ENCODE measurements at regions not wholly inside any gene's neighbourhood (a gene's known extent, or its start where the extent isn't known, plus 50 kb on each side); places are given as distances from the start of the nearest gene placed in this dataset.
A peak's percentile ranks its signal among the peaks of the same experiment; 100 is the strongest.

DNA sequence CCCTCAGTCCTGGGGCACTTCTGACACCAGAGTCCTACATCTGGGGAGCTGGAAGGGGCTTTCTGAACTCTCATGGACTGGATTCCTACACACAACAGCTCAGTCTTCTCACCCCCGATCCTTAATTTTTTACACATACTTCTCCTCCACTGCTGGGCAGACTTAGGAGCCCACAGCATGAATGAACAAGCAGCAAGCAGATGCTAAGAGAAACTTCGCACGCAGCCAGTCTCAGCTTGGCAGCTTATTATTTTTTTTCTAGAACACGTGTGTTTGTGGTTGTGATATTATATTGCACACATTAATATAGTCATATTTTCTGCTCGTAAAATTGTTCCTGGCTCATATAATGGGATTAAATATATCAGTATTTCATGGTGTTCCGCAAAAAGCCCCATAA lies 50.9 kb upstream of the LOXL4 start:
- TF ChIP-seq, protein P1, sequence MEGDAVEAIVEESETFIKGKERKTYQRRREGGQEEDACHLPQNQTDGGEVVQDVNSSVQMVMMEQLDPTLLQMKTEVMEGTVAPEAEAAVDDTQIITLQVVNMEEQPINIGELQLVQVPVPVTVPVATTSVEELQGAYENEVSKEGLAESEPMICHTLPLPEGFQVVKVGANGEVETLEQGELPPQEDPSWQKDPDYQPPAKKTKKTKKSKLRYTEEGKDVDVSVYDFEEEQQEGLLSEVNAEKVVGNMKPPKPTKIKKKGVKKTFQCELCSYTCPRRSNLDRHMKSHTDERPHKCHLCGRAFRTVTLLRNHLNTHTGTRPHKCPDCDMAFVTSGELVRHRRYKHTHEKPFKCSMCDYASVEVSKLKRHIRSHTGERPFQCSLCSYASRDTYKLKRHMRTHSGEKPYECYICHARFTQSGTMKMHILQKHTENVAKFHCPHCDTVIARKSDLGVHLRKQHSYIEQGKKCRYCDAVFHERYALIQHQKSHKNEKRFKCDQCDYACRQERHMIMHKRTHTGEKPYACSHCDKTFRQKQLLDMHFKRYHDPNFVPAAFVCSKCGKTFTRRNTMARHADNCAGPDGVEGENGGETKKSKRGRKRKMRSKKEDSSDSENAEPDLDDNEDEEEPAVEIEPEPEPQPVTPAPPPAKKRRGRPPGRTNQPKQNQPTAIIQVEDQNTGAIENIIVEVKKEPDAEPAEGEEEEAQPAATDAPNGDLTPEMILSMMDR (IDR thresholded peaks at IDR 0.05), result no peak
- 47 to 86% (median 48%) methylated on average over 6 of the region's 6 CpGs for WGBS, 3 donors
- Histone ChIP-seq H3K27me3 (ENCODE audit: insufficient read depth in 3 of 3, low read length in 2 of 3) (no peaks in the 10 kb centered on the region), H3K4me1 (peaks cover 49% of the 10 kb centered on the region), H3K9me3 (no peaks in the 10 kb centered on the region), H3K36me3 (ENCODE audit: insufficient read depth in 1 of 2, low read depth in 1 of 2) (no peaks in the 10 kb centered on the region), H3K4me3 (no peak overlapping the region), H3K27ac (peak overlapping the region; percentile 37)
- no peak for DNase-seq
- intact Hi-C loops (cut with DNase I), result no loop called here
- ATAC-seq, result no peak

Measured in psoas muscle (tissue), 7 donors.